GM19043 (cell line): ENCODE measurements at regions not wholly inside any gene's neighbourhood (a gene's known extent, or its start where the extent isn't known, plus 50 kb on each side); places are given as distances from the start of the nearest gene placed in this dataset.

Experiments
- ATAC-seq: cut with Tn5 transposase; IDR thresholded peaks from one replicate; pipeline ENCODE4 v1.9.1; 2021; ENCODE audit warnings: low read depth; ENCODE audit not compliant: unreplicated experiment

DNA sequence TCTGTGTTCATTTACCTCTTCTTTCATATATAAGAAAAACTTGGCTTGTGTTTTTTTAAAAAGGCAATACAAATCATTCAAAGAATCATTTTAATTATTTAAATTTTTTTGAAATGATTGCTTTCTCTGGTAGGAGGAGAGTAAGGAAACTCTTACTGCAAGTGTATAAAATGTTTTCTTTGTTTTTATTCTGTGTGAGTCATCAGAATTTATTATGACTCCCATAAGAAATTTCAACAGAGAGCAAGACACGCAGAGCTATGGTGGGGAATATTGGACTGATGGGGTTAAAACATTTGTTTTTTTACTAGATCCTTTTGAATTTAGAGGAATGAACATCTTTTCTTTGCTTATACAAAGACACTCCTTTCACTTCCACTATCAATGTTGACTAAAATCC, 119.1 kb upstream of the ATXN7L3B start:
- no peak for ATAC-seq

- no peak for ATAC-seq
These were observed 112.9 kb upstream of the ATXN7L3B start for GRCh38 chr12:74424778-74425177.

- ATAC-seq, result no peak
These were observed 111.5 kb upstream of the ATXN7L3B start for GRCh38 chr12:74426091-74426490.

GRCh38 chr12:74429535-74429934, 108.1 kb upstream of the ATXN7L3B start:
- ATAC-seq, result no peak

GRCh38 chr12:74431801-74432200, 105.8 kb upstream of the ATXN7L3B start:
- no peak for ATAC-seq

- no peak for ATAC-seq
These were observed 97.2 kb upstream of the ATXN7L3B start for GRCh38 chr12:74440469-74440868.

DNA sequence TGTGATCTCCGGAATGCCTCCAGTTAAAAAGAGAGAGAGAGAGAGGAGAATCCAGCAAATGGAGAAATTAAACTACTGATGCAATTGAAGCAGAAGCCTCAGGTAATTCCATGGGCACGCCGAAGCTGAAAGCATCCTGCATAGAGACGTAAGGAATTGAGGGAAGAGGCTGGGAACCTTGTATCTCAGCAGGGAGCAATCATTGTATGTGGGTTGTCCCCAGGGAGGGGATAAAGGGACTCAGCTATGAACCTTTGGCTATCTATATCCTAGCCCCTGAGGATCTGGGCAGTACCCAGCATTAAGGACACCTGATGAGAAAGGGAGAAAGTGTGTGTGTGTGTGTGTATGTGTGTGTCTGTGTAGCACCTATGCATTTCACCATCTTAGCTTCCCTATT, 95.8 kb upstream of the ATXN7L3B start:
- ATAC-seq, result no peak

DNA sequence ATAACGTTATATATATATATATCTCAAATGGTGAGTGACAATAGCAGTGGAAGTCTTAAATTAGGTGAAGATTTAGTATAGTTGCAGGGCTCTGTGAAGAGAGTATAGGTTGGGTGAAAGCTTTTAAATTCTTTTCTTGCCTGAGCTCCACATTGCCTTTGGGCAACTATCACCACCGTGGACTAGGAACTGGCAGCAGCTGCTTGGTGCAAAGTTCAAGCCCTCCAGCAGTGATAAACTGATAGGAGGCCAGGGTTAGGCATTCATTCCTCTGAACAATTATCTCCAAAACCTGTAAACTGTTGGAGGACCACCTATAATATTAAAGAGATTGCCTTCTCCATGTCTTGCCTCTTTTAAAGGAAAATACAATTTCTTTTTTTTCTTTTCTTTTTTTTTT, 91.2 kb upstream of the ATXN7L3B start:
- no peak for ATAC-seq

DNA sequence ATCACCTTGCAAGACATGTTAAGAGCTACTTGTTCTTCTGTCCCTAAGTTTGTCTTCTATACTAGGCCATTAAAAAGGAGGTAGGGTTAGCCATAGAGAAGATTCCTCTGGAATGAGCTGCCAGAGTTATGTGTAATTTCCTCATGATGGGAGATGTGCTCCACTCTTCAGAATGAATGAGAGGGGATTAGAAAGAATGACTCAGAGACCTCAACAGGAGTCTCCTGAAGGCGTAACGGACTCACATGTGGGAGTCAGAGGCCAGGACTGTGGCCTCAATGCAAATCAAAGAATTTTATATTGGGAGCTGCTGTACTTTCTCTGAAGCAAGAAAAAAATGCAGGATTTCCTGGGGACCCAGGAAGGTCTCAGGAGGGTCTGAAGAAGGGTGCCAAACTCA, 87.8 kb upstream of the ATXN7L3B start:
- no peak for ATAC-seq

DNA sequence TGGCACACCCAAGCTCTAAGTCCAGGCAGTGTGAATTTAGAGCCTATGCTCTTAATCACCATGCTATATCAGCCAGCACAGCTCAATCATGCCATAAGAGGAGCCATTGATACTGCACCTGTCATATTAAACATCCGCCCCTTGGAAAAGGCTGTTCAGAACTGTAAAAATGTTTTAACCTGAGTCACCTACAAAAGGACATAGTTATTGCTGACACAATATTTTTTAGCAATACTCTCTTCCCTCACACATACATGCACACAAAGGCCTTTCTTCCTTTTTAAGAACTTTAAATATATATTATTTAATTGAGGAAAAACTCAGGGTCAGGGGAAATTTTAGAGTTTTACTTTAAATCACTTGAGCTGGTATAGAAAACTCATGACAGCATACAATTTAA, 83.5 kb upstream of the ATXN7L3B start:
- ATAC-seq, result no peak

- ATAC-seq, result no peak
These were observed 82.2 kb upstream of the ATXN7L3B start for GRCh38 chr12:74455429-74455828.

GRCh38 chr12:74456431-74456830, 81.2 kb upstream of the ATXN7L3B start:
- no peak for ATAC-seq

DNA sequence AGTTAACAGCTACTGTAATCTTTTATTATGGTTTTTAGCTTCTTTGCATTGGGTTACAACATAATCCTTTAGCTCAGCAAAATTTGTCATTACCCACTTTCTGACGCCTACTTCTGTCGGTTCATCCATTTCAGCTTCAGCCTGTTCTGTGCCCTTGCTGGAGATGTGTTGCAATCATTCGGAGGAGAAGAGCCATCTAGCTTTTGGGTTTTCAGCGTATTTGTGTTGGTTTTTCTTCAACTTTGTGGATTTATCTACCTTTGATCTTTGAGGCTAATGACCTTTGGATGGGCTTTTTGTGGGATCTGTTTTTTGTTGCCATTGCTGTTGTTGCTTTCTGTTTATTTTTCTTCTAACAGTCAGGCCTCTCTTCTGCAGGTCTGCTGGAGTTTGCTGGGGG, 69.2 kb upstream of the ATXN7L3B start:
- no peak for ATAC-seq

DNA sequence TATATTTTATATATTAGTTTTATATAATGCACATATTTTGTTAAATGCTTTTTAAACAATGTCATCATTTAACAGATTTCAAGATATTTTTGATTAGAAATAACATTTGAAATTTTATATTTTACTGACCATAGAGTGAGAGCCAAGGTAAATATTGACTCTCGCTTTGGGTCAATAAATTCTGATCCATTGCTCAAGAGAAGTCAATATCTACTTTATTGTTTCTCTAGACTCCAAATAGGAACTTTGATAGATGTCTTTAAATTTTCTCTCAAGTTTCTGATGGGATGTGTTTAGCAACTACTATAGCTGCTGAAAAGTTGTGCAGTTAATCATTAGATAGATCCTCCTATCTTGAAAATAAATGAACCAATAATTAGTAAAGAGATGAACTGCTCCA, 61.4 kb upstream of the ATXN7L3B start:
- ATAC-seq, result no peak

DNA sequence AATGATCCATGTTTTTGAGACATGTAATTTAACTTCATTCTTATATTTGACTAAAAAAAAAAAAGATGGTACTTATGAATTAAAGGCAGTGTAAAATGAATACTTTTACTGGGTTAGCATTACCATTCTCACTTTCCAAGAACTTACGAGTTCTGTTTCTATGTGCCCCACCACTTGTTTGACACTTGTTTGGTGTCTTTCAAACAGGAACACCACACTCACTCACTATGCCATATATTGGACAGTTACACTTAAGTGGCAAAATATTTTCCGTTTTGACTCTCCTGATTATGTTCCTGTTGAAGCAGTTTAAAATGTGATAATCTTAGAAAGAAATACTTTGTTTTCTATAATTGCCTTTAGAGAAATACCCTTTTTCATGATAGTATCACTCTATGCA, 56.6 kb upstream of the ATXN7L3B start:
- no peak for ATAC-seq

- no peak for ATAC-seq
These were observed 55.5 kb upstream of the ATXN7L3B start for GRCh38 chr12:74482115-74482514.

DNA sequence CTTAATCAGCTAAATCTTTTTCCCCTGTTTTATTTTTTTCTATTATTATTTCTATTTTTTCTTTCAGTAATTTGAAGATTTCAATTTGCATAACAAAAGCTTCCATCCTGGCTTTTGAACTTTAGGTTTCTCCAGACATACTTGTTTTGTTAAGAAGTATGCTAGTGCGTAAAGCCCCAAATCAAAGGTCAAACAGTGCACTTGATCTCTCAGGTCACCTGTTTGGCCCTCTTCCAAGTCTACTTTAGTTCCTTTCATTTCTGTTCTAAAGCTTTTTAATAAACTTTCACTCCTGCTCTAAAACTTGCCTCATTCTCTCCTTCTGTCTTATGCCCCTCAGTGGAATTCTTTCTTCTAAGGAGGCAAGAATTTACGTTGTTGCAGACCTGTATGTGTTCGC, 54.6 kb upstream of the ATXN7L3B start:
- ATAC-seq, result no peak
